H9 (cell line): ENCODE measurements at regions not wholly inside any gene's neighbourhood (a gene's known extent, or its start where the extent isn't known, plus 50 kb on each side); places are given as distances from the start of the nearest gene placed in this dataset.

Experiments
- DNase-seq: peaks from one replicate; pipeline ENCODE4 v3.0.0-alpha.2; 2017
- H2AFZ ChIP-seq: one replicate; pipeline ENCODE4 v1.6.1; 2013; ENCODE audit warnings: mild to moderate bottlenecking, low read length, control low read depth, moderate library complexity
- H2AK5ac ChIP-seq: 2 replicates; pipeline ENCODE4 v1.6.1; 2013; ENCODE audit warnings: low read length, control low read depth, mixed read lengths; ENCODE audit not compliant: insufficient read length
- H2BK120ac ChIP-seq: one replicate; pipeline ENCODE4 v1.6.1; 2013; ENCODE audit warnings: low read depth, mild to moderate bottlenecking, low read length, control low read depth, inconsistent platforms; ENCODE audit not compliant: poor library complexity, severe bottlenecking
- H2BK12ac ChIP-seq: 2 replicates; pipeline ENCODE4 v1.6.1; 2013; ENCODE audit warnings: low read length, control low read depth, mixed read lengths, low read depth; ENCODE audit not compliant: insufficient read length
- H2BK15ac ChIP-seq: 2 replicates; pipeline ENCODE4 v1.6.1; 2013; ENCODE audit warnings: low read depth, low read length, control low read depth
- H2BK20ac ChIP-seq: one replicate; pipeline ENCODE4 v1.6.1; 2013; ENCODE audit warnings: low read depth, mild to moderate bottlenecking, low read length, control low read depth, inconsistent platforms; ENCODE audit not compliant: poor library complexity, severe bottlenecking
- H2BK5ac ChIP-seq: 2 replicates; pipeline ENCODE4 v1.6.1; 2013; ENCODE audit warnings: low read length, control low read depth, mixed read lengths; ENCODE audit not compliant: insufficient read length
- H3K14ac ChIP-seq: 2 replicates; pipeline ENCODE4 v1.6.1; 2013; ENCODE audit warnings: low read length, control low read depth; ENCODE audit not compliant: insufficient read depth
- H3K18ac ChIP-seq: 2 replicates; pipeline ENCODE4 v1.6.1; 2013; ENCODE audit warnings: low read depth, mild to moderate bottlenecking, mixed read lengths, low read length, control low read depth; ENCODE audit not compliant: insufficient read length
- H3K23ac ChIP-seq: 2 replicates; pipeline ENCODE4 v1.6.1; 2013; ENCODE audit warnings: low read length, control low read depth, mixed read lengths, low read depth; ENCODE audit not compliant: insufficient read length
- H3K23me2 ChIP-seq: 2 replicates; pipeline ENCODE4 v1.6.1; 2013; ENCODE audit warnings: low read depth, mild to moderate bottlenecking, mixed read lengths, low read length, control low read depth; ENCODE audit not compliant: insufficient read length, poor library complexity, severe bottlenecking
- H3K27ac ChIP-seq: 2 replicates; pipeline ENCODE4 v1.5.1; 2013; ENCODE audit warnings: low read length, control low read depth, mixed read lengths, low read depth; ENCODE audit not compliant: insufficient read length
- H3K27me3 ChIP-seq: 2 replicates; pipeline ENCODE4 v1.6.1; 2013; ENCODE audit warnings: low read length, control low read depth, inconsistent platforms; ENCODE audit not compliant: insufficient read depth
- H3K4ac ChIP-seq: 2 replicates; pipeline ENCODE4 v1.6.1; 2013; ENCODE audit warnings: low read depth, mild to moderate bottlenecking, control low read depth, inconsistent platforms, low read length, moderate library complexity
- H3K4me1 ChIP-seq: 2 replicates; pipeline ENCODE4 v1.6.1; 2013; ENCODE audit warnings: low read length, control low read depth, inconsistent platforms; ENCODE audit not compliant: insufficient read depth
- H3K4me2 ChIP-seq: 2 replicates; pipeline ENCODE4 v1.6.1; 2013; ENCODE audit warnings: low read length, control low read depth, mixed read lengths; ENCODE audit not compliant: insufficient read length, insufficient read depth
- H3K56ac ChIP-seq: 2 replicates; pipeline ENCODE4 v1.6.1; 2013; ENCODE audit warnings: low read depth, mild to moderate bottlenecking, mixed read lengths, low read length, control low read depth; ENCODE audit not compliant: insufficient read length
- H3K79me1 ChIP-seq: 2 replicates; pipeline ENCODE4 v1.6.1; 2013; ENCODE audit warnings: low read depth, mild to moderate bottlenecking, moderate library complexity, low read length, control low read depth, inconsistent platforms; ENCODE audit not compliant: insufficient read depth, poor library complexity, severe bottlenecking
- H3K79me2 ChIP-seq: 2 replicates; pipeline ENCODE4 v1.6.1; 2013; ENCODE audit warnings: low read length, control low read depth, inconsistent platforms; ENCODE audit not compliant: insufficient read depth
- H3K9ac ChIP-seq: 2 replicates; pipeline ENCODE4 v1.6.1; 2013; ENCODE audit warnings: low read length, control low read depth, mixed read lengths; ENCODE audit not compliant: insufficient read length; ENCODE audit errors: extremely low read depth
- H3K9me3 ChIP-seq: one replicate; pipeline ENCODE4 v1.6.1; 2013; ENCODE audit warnings: low read depth, low read length, inconsistent platforms; ENCODE audit not compliant: control insufficient read depth
- H3T11ph ChIP-seq: one replicate; pipeline ENCODE4 v1.6.1; 2013; ENCODE audit warnings: mild to moderate bottlenecking, low read length, control low read depth, inconsistent platforms
- H4K20me1 ChIP-seq: one replicate; pipeline ENCODE4 v1.6.1; 2013; ENCODE audit not compliant: control insufficient read depth, insufficient read length, insufficient read depth
- H4K5ac ChIP-seq: 2 replicates; pipeline ENCODE4 v1.6.1; 2013; ENCODE audit warnings: low read depth, mild to moderate bottlenecking, mixed read lengths, low read length, control low read depth; ENCODE audit not compliant: insufficient read length
- H4K8ac ChIP-seq: replicated peaks from 2 replicates; pipeline ENCODE4 v1.6.1; 2013; ENCODE audit warnings: low read length, control low read depth, mixed read lengths, low read depth; ENCODE audit not compliant: insufficient read length
- H4K91ac ChIP-seq: 2 replicates; pipeline ENCODE4 v1.6.1; 2013; ENCODE audit warnings: low read depth, mild to moderate bottlenecking, moderate library complexity, mixed read lengths, low read length, control low read depth; ENCODE audit not compliant: insufficient read length
- H3K27ac Mint-ChIP-seq, 3 experiments: 2 replicates in 2 of 3; 3 replicates in 1 of 3; pipeline ENCODE4 v1.8.0; 2020 to 2021; ENCODE audit warnings: mixed read lengths in 3 of 3, mild to moderate bottlenecking in 1 of 3, moderate library complexity in 1 of 3
- H3K27me3 Mint-ChIP-seq: 2 replicates; pipeline ENCODE4 v1.8.0; 2021; ENCODE audit warnings: low read depth, mild to moderate bottlenecking, moderate library complexity, mixed read lengths
- H3K36me3 Mint-ChIP-seq, 3 experiments: 2 replicates in 2 of 3; 3 replicates in 1 of 3; pipeline ENCODE4 v1.8.0; 2020 to 2021; ENCODE audit warnings: low read depth in 3 of 3, mixed read lengths in 3 of 3; ENCODE audit not compliant: insufficient read depth in 1 of 3
- H3K4me1 Mint-ChIP-seq, 2 experiments: 2 replicates each; pipeline ENCODE4 v1.8.0; 2020; ENCODE audit warnings: mixed read lengths in 2 of 2
- H3K4me3 Mint-ChIP-seq, 2 experiments: 2 replicates in 1 of 2; 3 replicates in 1 of 2; pipeline ENCODE4 v1.8.0; 2020 to 2021; ENCODE audit warnings: mild to moderate bottlenecking in 2 of 2, mixed read lengths in 2 of 2, moderate library complexity in 1 of 2
- H3K9me3 Mint-ChIP-seq, 2 experiments: 2 replicates in 1 of 2; 3 replicates in 1 of 2; pipeline ENCODE4 v1.8.0; 2020; ENCODE audit warnings: mild to moderate bottlenecking in 2 of 2, mixed read lengths in 2 of 2, moderate library complexity in 1 of 2
- CTCF ChIP-seq: fragments of 200-600 bp; sonication (generic); conservative IDR thresholded peaks from 3 replicates; pipeline ENCODE4 v1.8.0; 2021; ENCODE audit warnings: antibody characterized with exemption, mild to moderate bottlenecking
- WGBS: extraction: QIAGEN DNeasy Blood & Tissue Kit; methylation state at CpG from one replicate; pipeline ENCODE4 v1.1.7; 2013; ENCODE audit warnings: missing lambda C conversion rate, low lambda C conversion rate, mixed read lengths; ENCODE audit not compliant: insufficient read length; ENCODE audit errors: extremely low coverage; 5-methylcytosine and 5-hydroxymethylcytosine counted together

- no peak overlapping the region for H3K14ac ChIP-seq
- no peaks in the 10 kb centered on the region for H3K27me3 ChIP-seq
- H3K27ac ChIP-seq = no peak overlapping the region
- no peak overlapping the region for H3T11ph ChIP-seq
- no peak overlapping the region for H4K5ac ChIP-seq
- H2BK12ac ChIP-seq = no peak overlapping the region
- no peak overlapping the region for H3K18ac ChIP-seq
- H3K9me3 Mint-ChIP-seq = peaks cover 13 to 16% of the 10 kb centered on the region in 2 experiments; a peak in 4 of 5 replicates
- H3K27me3 Mint-ChIP-seq = no peaks in the 10 kb centered on the region
- no CpG with 5 or more reads among the region's 1 CpG for WGBS
- no peak overlapping the region for H2AK5ac ChIP-seq
- H3K23me2 ChIP-seq = no peaks in the 10 kb centered on the region
- no peaks in the 10 kb centered on the region for H3K79me1 ChIP-seq
- H2BK5ac ChIP-seq = no peak overlapping the region
- peaks cover 0 to 16% (median 0%) of the 10 kb centered on the region in 3 experiments; a peak in 4 of 7 replicates for H3K36me3 Mint-ChIP-seq
- H3K4ac ChIP-seq = no peak overlapping the region
- H3K56ac ChIP-seq = no peak overlapping the region
- H2BK15ac ChIP-seq = no peak overlapping the region
- H3K79me2 ChIP-seq = no peaks in the 10 kb centered on the region
- H4K8ac ChIP-seq = no peak overlapping the region
- H2BK120ac ChIP-seq = no peak overlapping the region
- no peaks in the 10 kb centered on the region for H3K4me1 ChIP-seq
- DNase-seq = no peak
- no peak overlapping the region for H3K9ac ChIP-seq
- no peaks in the 10 kb centered on the region for H3K4me1 Mint-ChIP-seq
- no peak overlapping the region for H3K4me3 Mint-ChIP-seq
- H3K4me2 ChIP-seq = no peak overlapping the region
- no peak for TF ChIP-seq CTCF
- H2BK20ac ChIP-seq = no peak overlapping the region
- H2AFZ ChIP-seq = no peak overlapping the region
- no peak overlapping the region for H3K23ac ChIP-seq
- H4K20me1 ChIP-seq = no peaks in the 10 kb centered on the region
- no peak overlapping the region for H3K27ac Mint-ChIP-seq
- no peaks in the 10 kb centered on the region for H3K9me3 ChIP-seq
- no peak overlapping the region for H4K91ac ChIP-seq
These were observed 702.9 kb downstream of the SUCLG1 start for GRCh38 chr2:83756219-83756618.
